IgD-negative memory B cell (primary cell): ENCODE measurements at regions not wholly inside any gene's neighbourhood (a gene's known extent, or its start where the extent isn't known, plus 50 kb on each side); places are given as distances from the start of the nearest gene placed in this dataset.

Source experiments
- H3K27ac Mint-ChIP-seq, 3 donors: one replicate each; pipeline ENCODE4 v1.8.0; 2020 to 2022; ENCODE audit warnings: mild to moderate bottlenecking in 3 of 3, mixed read lengths in 3 of 3, moderate library complexity in 1 of 3
- H3K27me3 Mint-ChIP-seq: one replicate; pipeline ENCODE4 v1.8.0; 2021; ENCODE audit warnings: mixed read lengths
- H3K36me3 Mint-ChIP-seq: one replicate; pipeline ENCODE4 v1.8.0; 2020; ENCODE audit warnings: mild to moderate bottlenecking, mixed read lengths
- H3K4me1 Mint-ChIP-seq, 3 donors: one replicate each; pipeline ENCODE4 v1.8.0; 2020 to 2022; ENCODE audit warnings: mixed read lengths in 3 of 3, mild to moderate bottlenecking in 1 of 3
- H3K4me3 Mint-ChIP-seq, 4 donors: one replicate each; pipeline ENCODE4 v1.8.0; 2020 to 2022; ENCODE audit warnings: mild to moderate bottlenecking in 4 of 4, mixed read lengths in 4 of 4, moderate library complexity in 3 of 4
- H3K9me3 Mint-ChIP-seq, 3 donors: one replicate each; pipeline ENCODE4 v1.8.0; 2020 to 2021; ENCODE audit warnings: mixed read lengths in 3 of 3, mild to moderate bottlenecking in 1 of 3

DNA sequence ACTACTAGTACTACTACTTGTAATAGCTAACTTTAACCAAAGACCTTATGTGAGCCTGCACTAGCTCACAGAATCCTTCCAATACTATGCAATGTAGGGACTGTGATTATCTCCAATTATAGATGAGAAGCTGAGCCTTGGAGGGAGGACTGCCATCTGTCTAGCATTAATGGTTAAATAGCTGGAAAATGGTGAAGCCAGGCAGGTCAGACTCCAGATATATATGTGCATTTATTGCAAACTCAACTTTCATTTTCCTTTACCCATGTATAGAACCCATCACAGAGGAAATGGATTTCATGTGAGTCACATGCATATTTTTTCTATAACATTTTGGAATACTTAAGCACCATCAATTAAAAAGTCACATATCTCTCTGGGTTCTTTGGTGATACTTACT is 229.9 kb downstream of the BCAS1 start:
- peak overlapping the region; percentile 12 to 99 (median 92) for H3K27ac Mint-ChIP-seq
- H3K36me3 Mint-ChIP-seq = peaks cover 2% of the 10 kb centered on the region
- H3K9me3 Mint-ChIP-seq = peaks cover 2 to 3% (median 3%) of the 10 kb centered on the region in 3 donors
- no peaks in the 10 kb centered on the region for H3K27me3 Mint-ChIP-seq
- H3K4me3 Mint-ChIP-seq = peak overlapping the region in 1 of 4 donors; percentile 70
- H3K4me1 Mint-ChIP-seq = peaks cover 41 to 56% (median 45%) of the 10 kb centered on the region in 3 donors

DNA sequence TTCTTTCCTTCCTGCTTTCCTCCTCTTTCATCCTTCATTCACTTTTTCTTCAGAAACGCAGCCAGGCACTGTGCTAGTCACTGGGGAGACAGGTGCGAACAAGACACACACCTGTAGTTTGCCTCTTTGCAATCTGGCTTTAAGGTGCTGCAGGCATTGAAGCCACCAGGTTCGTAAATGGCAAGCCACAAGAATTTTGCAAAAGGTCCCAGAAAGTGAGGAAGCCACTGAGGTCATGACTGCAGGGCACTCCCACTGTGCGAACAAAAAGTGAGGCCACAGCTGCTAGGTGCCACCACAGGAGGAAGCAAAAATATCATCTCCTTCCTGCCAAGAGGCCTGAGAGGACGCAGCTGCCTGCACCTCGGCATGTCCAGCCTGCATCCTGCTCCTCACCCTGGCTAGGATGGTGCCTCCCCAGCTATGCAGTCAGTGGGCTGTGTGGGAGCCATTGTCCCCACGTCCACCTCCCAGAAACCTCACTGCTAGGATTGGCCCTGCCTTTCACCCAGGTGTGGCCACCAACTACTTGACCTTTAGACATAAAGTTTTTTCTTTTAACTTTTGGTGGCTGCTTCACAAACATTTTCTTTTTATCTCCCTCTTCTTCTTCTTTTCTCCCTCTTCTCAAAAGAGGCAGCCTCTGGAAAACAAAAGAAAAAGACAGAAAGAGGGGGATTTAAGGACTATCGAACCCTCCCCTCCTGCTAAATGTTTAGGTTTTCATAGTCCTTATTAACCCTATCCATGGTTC is 230.8 kb downstream of the BCAS1 start:
- no peaks in the 10 kb centered on the region for H3K27me3 Mint-ChIP-seq
- peak overlapping the region; percentile 87 to 99 (median 92) for H3K27ac Mint-ChIP-seq
- peak overlapping the region; percentile 70 to 89 (median 79) for H3K4me3 Mint-ChIP-seq
- H3K4me1 Mint-ChIP-seq = peaks cover 46 to 59% (median 51%) of the 10 kb centered on the region in 3 donors
- H3K9me3 Mint-ChIP-seq = peaks cover 2 to 3% (median 3%) of the 10 kb centered on the region in 3 donors
- peaks cover 2% of the 10 kb centered on the region for H3K36me3 Mint-ChIP-seq

DNA sequence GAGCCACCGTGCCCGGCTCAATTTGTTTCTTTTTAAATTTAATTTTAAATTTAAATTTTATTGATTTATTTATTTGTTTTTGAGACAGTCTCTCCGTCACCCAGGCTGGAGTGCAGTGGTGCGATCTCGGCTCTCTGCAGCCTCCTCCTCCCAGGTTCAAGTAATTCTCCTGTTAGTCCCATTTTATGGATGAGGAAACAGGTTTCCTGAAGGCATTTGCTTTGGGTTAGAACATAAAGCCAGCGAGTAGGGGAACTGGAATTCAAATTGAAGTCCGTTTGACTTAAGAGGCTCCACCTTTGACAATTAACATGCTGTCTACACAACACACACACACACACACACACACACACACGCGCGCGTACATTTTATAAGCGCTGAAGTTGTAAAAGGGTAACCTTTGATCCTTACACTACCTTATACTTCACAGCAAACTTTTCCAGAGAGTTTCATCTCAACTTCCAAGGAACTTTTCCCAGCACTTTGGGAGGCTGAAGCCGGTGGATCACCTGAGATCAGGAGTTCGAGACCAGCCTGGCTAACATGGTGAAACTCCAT is 232.0 kb downstream of the BCAS1 start:
- peak overlapping the region; percentile 63 to 97 (median 93) for H3K27ac Mint-ChIP-seq
- peaks cover 2% of the 10 kb centered on the region for H3K36me3 Mint-ChIP-seq
- no peaks in the 10 kb centered on the region for H3K27me3 Mint-ChIP-seq
- H3K4me1 Mint-ChIP-seq = peaks cover 49 to 67% (median 57%) of the 10 kb centered on the region in 3 donors
- peaks cover 0 to 5% (median 3%) of the 10 kb centered on the region in 3 donors for H3K9me3 Mint-ChIP-seq
- H3K4me3 Mint-ChIP-seq = peak overlapping the region; percentile 58 to 89 (median 82)

DNA sequence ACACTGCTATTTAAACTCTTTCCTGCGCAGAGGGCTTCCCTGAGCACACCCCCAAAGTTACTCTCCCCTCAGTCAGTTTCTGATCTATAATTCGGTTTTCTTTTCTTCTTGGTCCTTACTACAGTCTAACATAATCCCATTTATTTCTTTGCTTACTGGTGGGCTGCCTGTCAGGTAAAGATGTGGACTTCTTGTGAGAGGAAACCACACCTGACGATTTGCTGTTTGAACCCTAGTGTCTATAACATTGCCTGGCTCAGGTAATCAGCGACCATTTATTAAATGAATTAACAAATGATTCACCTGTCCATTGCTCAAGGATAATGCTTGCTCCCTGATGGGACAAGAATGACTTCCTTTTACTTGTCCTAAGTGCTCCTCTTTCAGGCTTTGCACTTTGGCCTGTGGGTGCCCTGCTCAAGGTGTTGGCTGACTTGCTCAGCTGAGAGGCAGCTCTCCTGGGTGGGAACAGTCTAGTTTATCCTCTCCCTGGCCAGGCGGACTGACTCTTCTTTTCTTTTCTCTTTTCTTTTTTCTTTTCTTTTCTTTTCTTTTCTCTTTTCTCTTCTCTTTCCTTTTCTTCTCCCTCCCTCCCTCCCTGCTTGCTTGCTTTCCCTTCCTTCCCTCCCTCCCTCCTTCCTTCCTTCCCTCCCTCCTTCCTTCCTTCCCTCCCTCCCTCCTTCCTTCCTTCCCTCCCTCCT is 233.1 kb downstream of the BCAS1 start:
- Mint-ChIP-seq H3K27ac (peak overlapping the region; percentile 46 to 97 (median 93)), H3K27me3 (no peaks in the 10 kb centered on the region), H3K4me1 (peaks cover 50 to 61% (median 51%) of the 10 kb centered on the region in 3 donors), H3K4me3 (no peak overlapping the region), H3K36me3 (peaks cover 2% of the 10 kb centered on the region), H3K9me3 (peaks cover 0 to 8% (median 3%) of the 10 kb centered on the region in 3 donors)

DNA sequence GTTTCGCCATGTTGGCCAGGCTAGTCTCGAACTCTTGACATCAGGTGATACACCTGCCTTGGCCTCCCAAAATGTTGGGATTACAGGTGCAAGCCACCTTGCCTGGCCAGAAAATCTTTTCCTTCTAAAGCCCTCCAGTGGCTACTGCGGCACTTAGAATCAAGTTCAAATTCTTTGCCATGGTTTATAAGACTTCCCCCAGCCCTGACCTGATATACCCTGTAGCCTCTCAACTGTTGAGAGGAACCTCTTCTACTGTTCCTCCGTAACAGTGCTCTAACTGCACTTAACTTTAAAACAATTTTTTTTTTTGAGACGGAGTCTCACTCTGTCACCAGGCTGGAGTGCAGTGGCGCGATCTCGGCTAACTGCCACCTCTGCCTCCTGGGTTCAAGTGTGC is 235.6 kb downstream of the BCAS1 start:
- Mint-ChIP-seq H3K36me3 (peaks cover 2% of the 10 kb centered on the region), H3K4me1 (peaks cover 50 to 59% (median 52%) of the 10 kb centered on the region in 3 donors), H3K4me3 (peak overlapping the region in 1 of 4 donors; percentile 72), H3K9me3 (peaks cover 0 to 10% (median 3%) of the 10 kb centered on the region in 3 donors), H3K27ac (peak overlapping the region; percentile 85 to 97 (median 89)), H3K27me3 (no peaks in the 10 kb centered on the region)

DNA sequence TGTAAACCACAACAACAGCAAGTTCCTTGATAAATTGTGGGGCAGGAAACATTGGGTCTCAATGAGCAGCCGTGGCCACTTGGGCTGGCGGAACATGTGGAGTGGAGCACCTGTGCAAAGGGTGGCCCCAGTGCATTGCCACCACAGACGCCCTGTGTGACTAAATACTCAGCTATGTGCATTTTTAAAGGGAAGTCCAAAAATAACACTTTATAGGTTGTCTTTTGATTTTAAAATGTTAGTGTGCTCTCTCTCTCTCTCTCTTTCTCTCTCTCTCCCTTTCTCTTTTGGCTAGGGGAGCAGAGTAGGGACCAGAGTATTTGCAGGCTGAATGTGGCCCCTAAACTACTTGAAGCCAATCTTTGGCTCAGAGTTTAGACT is 236.3 kb downstream of the BCAS1 start:
- H3K27ac Mint-ChIP-seq = peak overlapping the region; percentile 64 to 89 (median 85)
- peak overlapping the region; percentile 21 to 61 (median 58) for H3K4me3 Mint-ChIP-seq
- H3K4me1 Mint-ChIP-seq = peaks cover 52 to 57% (median 54%) of the 10 kb centered on the region in 3 donors
- peaks cover 0 to 7% (median 2%) of the 10 kb centered on the region in 3 donors for H3K9me3 Mint-ChIP-seq
- H3K36me3 Mint-ChIP-seq = no peaks in the 10 kb centered on the region
- H3K27me3 Mint-ChIP-seq = no peaks in the 10 kb centered on the region

DNA sequence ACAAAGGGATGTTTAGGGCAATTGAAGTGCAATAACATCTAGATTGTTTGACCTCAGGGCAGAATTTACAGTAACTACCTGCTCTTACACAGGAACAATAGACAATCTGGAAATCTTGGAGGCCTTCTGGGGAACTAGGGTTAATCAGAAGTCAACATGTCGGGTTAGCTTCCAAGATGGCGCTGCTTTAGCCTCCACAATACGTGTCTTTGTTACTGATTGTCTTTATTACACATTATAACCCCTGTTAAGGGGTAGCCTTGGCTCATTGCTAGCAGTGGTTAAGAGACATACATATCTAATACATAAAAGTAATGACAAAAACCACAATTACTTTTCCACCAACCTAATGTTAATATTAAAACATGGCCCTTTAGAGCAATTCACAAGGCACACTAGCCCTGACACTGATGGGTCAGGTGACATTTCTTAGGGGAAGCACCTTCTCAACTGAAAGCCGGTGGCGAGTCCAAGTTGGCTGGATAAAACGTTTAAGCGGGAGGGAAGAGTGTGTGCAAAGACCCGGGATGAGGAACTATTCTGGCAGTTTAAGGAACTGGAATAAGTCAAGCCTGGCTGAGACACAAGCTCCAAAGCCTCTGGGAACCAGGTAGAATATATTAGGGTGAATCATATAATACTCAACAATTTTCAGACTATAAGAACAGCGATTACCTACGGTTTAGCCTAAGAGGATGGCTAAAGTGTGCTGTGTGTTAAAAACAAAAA is 236.9 kb downstream of the BCAS1 start:
- H3K4me3 Mint-ChIP-seq = peak overlapping the region; percentile 21 to 83 (median 60)

DNA sequence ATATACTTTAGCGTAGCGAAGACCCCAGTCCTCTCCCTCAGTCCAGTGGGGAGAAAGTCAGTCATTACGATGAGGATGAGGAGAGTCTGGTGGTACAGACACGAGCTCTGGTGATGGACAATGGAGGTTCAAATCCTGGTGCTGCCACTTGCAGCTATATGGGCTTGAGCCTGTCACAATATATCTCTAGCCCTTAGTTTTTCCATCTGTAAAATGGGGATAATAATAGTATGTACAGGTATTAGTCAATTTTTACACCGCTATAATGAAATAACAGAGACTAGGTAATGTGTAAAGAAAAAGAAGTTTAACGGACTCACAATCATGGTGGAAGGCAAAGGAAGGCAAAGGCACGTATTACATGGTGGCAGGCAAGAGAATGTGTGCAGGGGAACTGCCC is 237.9 kb downstream of the BCAS1 start:
- Mint-ChIP-seq H3K27ac (peak overlapping the region in 2 of 3 donors; percentile 48 to 89), H3K9me3 (peaks cover 0 to 7% (median 0%) of the 10 kb centered on the region in 3 donors), H3K4me1 (peaks cover 58 to 63% (median 62%) of the 10 kb centered on the region in 3 donors), H3K36me3 (no peaks in the 10 kb centered on the region), H3K4me3 (peak overlapping the region in 2 of 4 donors; percentile 9 to 30), H3K27me3 (no peaks in the 10 kb centered on the region)

More for the DNA sequence above, 236.9 kb downstream of the BCAS1 start:
- no peaks in the 10 kb centered on the region for H3K36me3 Mint-ChIP-seq
- H3K9me3 Mint-ChIP-seq = peaks cover 0 to 7% (median 2%) of the 10 kb centered on the region in 3 donors
- H3K27me3 Mint-ChIP-seq = no peaks in the 10 kb centered on the region
- peak overlapping the region; percentile 64 to 89 (median 85) for H3K27ac Mint-ChIP-seq
- H3K4me1 Mint-ChIP-seq = peaks cover 57 to 59% (median 59%) of the 10 kb centered on the region in 3 donors

DNA sequence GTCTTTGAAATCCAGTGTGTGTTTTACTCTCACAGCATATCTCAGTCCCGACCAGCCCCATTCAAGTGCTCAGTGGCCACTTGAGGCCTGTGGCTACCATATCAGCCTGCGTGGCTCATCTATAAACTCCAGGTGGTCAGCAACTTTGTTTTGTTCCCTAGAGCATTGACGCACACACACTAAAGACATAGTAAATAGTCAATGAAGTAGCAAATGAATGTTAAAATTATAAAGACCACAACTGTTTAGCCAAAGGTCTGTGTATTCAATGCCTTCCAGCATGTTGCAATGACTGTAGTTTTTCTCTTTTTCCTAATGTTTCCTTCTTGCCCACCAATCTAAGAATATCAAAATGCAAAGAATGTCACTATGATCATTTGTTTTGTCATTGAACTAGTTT is 238.2 kb upstream of the ZNF217 start:
- H3K9me3 Mint-ChIP-seq = peaks cover 0 to 7% (median 0%) of the 10 kb centered on the region in 3 donors
- H3K27ac Mint-ChIP-seq = peak overlapping the region in 1 of 3 donors; percentile 89
- peaks cover 61 to 66% (median 64%) of the 10 kb centered on the region in 3 donors for H3K4me1 Mint-ChIP-seq
- H3K36me3 Mint-ChIP-seq = no peaks in the 10 kb centered on the region
- peak overlapping the region in 1 of 4 donors; percentile 30 for H3K4me3 Mint-ChIP-seq
- H3K27me3 Mint-ChIP-seq = no peaks in the 10 kb centered on the region

DNA sequence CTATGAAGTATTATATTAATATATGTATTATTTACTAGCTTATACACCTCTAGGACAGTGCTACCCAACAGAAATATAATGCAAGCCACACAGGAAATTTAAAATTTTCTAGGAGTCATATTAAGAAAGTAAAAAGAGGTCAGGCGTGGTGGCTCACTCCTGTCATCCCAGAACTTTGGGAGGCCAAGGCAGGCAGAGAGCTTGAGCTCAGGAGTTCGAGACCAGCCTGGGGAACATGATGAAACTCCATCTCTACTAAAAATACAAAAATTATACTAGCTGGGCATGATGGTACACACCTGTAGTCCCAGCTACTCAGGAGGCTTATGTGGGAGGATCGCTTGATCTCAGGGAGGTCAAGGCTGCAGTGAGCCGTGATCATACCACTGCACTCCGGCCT is 237.6 kb upstream of the ZNF217 start:
- Mint-ChIP-seq H3K36me3 (no peaks in the 10 kb centered on the region), H3K9me3 (peaks cover 0 to 7% (median 0%) of the 10 kb centered on the region in 3 donors), H3K27me3 (no peaks in the 10 kb centered on the region), H3K27ac (peak overlapping the region in 2 of 3 donors; percentile 73 to 99), H3K4me1 (peaks cover 64 to 71% (median 68%) of the 10 kb centered on the region in 3 donors), H3K4me3 (no peak overlapping the region)

DNA sequence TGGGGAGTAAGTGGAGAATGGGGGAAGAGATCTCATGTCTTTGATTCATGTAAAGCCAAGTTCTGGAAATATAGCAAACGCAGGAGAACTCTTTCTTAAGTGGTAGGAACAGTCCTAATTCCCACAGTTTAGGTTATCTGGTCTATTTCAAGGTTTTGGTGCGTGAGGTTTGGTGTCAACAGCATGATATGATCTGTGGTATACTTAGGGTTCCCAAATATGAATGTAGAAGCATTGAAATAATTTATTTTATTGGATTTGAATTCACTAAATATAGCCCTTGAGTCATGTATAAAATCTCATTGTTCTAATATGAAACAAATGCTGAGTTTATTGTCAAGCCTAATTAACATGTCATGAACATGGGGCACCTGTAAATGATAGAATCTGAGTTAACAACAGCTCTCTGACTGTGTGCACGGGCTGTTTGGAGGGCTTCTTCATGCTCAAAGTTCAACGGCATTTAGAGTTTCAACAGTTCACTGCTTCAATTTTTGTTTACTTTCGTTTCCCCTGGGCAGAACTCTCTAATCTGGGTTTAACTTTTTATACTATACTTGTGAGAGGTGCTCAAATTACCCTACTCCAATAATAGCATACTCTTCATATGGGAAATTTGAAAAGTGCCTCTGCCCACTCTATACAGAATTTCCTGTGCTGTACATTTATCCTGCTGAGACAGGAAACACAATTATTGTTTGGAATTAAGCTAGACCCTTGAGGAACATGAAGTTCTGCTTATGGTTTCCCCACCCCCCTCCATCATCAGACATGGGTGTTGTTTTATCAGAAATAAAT is 236.3 kb upstream of the ZNF217 start:
- peaks cover 0 to 7% (median 0%) of the 10 kb centered on the region in 3 donors for H3K9me3 Mint-ChIP-seq
- H3K4me3 Mint-ChIP-seq = peak overlapping the region; percentile 68 to 98 (median 84)
- H3K4me1 Mint-ChIP-seq = peaks cover 55 to 65% (median 61%) of the 10 kb centered on the region in 3 donors
- H3K36me3 Mint-ChIP-seq = no peaks in the 10 kb centered on the region
- H3K27ac Mint-ChIP-seq = peak overlapping the region; percentile 73 to 99 (median 85)
- H3K27me3 Mint-ChIP-seq = no peaks in the 10 kb centered on the region

DNA sequence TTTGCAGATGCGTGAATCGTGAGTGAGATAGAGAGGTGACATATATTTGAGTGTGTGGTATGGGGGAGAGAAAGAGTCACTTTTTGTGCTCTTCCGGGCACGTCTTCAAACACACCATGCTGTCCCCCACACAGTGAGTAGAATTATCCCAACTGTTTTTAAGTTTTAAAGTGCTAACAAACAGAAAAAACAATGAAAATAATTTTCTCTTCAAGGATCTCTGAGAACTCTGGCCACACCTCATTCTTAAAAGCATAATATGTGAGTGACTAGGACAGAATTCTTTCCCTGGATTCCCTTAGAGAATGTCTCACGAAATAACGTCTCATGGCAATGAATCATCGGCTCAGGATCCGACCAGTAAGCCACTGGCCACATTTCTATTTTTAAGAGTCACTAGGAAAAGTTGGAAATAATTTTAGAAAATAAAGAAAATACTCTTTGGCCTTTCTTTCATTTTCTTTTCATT is 235.7 kb upstream of the ZNF217 start:
- Mint-ChIP-seq H3K27me3 (no peaks in the 10 kb centered on the region), H3K36me3 (no peaks in the 10 kb centered on the region), H3K4me1 (peaks cover 50 to 61% (median 60%) of the 10 kb centered on the region in 3 donors), H3K4me3 (peak overlapping the region; percentile 68 to 98 (median 84)), H3K9me3 (peaks cover 0 to 7% (median 0%) of the 10 kb centered on the region in 3 donors), H3K27ac (peak overlapping the region; percentile 73 to 99 (median 85))

DNA sequence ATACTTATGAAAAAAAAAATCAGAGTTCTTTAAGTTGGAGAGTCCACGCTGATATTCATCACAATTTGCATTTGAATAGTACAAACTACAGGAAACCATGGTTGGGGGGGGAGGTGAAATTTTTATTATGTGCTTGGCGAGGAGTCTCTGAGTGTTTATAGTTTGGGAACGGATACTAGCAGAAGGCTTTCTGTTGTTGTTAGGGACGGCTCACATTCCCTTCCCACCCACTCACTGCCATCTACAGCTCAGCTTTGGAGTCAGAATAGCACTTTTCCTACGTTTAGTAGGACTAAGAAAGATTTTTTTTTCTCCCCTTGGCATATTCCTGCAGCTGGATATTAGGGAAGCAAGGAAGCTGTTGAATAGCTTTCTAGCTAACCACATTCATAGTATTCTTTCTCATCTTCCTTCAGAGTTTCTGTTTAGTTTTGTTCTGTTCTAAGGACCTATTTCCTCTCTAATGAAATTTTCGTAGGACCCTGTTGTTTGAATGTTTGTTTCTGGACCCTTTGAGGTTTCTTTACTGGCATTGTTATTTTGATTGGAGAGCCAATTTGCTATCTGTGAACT is 235.1 kb upstream of the ZNF217 start:
- Mint-ChIP-seq H3K9me3 (peaks cover 0 to 7% (median 0%) of the 10 kb centered on the region in 3 donors), H3K4me1 (peaks cover 46 to 57% (median 55%) of the 10 kb centered on the region in 3 donors), H3K27me3 (no peaks in the 10 kb centered on the region), H3K27ac (peak overlapping the region; percentile 73 to 99 (median 85)), H3K36me3 (no peaks in the 10 kb centered on the region), H3K4me3 (peak overlapping the region; percentile 68 to 98 (median 84))
